Stimulated activated naive CD4-positive, alpha-beta T cell (primary cell): ENCODE measurements at regions not wholly inside any gene's neighbourhood (a gene's known extent, or its start where the extent isn't known, plus 50 kb on each side); places are given as distances from the start of the nearest gene placed in this dataset.

Source experiments
- DNase-seq, 6 experiments: peaks; one replicate each; lab custom pipeline; 2025; lab: John Stamatoyannopoulos, UW

DNA sequence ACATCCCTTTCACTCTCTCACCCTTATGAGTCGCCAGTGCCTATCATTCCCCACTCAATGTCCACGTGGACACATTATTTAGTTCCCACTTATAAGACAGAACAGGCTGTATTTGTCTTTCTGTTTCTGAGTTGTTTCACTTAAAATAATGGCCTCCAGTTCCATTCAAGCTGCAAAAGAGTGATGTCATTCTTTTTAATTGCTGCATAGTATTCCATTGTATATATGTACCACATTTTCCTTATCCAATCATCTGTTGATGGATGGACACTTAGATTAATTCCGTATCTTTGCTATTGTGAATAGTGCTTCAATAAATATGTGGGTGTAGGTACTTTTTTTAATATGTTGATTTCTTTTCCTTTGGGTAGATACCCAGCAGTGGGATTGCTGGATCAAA is 79.1 kb downstream of the ZNF365 start:
- DNase-seq, result no peak

DNA sequence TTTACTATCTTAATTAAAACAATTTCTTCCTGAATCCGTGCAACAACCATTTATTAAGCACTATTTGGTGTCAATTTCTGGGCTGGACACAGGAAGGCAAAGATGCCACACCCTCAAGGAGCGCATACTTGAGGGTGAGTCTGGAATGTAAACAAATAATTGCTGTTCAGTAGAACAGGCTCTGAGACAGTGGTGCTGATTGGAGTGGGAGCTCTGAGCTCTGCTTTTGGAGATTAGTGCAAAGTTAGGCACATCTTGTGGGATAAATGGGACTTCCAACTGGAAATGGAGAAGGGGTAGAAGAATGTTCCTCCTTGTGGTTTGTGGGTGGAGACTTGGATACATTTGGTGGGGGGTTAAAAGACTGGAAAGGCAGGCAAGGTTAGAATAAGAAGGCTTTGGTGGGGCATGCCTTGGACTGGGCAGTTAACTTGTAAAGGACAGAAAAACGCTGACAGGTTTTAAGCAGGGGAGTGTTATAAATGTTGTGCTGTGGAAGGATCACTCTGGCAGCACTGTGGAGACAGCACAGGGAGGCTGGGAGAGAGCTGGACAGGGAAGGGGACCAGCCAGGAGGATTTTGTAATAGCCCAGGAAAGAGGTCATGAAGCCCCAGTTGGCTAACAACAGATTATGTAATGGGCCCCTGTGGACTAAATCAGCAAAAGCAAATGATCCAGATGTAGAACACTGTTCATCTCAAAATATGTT is 80.7 kb downstream of the ZNF365 start:
- DNase-seq, result no peak

DNA sequence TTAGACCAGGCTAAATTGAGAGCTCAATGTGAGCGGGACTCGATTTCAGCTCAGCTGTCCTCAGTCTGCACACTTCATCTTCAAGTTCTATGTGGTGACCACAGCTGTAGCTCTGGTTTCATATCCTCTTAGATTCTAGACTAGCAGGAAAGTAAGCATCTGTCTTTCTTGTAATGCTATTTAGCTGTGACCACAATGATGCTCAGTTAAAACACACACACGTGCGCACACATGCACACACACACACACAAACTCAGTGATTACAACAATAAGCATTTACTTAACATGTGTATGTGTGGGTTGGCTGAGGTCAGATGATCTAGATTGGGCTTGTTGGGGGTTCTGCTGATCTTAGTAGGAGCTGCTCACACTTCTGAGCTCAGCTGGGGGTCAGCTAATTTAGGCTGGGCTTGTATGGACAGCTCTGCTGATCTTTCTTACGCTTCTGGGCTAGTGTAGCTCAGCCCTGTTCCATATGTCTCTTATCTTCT is 82.5 kb downstream of the ZNF365 start:
- DNase-seq, result no peak

DNA sequence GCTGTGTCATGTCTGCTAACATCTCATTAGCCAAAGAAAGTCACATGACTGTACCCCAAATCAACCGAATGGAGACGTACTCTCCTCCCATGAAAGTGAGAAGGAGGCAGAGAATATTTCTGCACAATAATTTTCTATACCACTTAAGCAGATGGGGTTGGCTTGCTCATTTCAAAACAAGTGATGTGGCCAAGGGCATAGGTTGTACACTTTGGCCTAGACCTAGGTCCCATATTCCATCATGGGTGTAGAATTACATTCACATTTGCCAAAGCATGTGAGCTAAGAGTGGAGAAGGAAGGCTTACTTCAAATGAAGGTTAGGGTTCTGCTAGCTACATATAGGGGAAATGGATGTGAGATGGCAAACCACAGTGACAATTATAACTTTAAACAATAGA is 83.0 kb downstream of the ZNF365 start:
- DNase-seq, result no peak

DNA sequence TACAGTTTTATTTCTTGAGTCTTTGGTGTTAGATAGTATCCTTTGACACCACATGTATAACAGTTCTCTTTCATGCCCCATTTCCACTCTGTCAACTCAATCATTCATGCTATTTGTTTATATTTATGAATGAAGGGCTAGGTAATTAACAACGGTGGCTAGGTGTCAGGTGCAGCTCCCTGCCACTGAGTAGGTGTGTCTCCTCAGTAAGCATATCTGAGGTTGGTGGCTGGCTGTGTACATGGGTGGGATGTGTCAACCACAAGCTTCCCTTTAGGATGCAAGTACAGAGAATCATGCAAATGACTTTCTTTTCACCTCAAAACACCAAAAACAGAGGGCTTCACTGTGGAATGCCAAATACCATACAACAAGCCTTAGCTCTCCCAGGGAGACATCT is 83.4 kb downstream of the ZNF365 start:
- DNase-seq, result no peak

DNA sequence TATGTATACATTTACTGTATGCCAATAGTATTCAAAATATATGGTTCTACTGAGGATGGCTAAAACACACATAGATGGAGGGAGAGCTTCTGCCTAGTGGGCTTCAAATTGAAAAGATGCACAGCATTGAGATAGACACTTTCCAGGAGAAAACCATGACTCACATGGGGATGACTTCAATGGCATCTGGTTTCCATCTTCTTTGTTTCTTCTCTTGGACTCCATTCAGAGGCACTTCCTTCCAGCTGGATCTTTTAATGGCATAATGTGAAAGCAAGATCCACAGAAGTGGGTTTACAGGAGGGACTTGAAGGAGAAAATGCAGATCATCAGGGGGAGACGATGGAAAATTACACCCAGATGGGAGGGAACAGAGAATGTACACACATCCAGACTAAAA is 84.9 kb downstream of the ZNF365 start:
- DNase-seq, result no peak

DNA sequence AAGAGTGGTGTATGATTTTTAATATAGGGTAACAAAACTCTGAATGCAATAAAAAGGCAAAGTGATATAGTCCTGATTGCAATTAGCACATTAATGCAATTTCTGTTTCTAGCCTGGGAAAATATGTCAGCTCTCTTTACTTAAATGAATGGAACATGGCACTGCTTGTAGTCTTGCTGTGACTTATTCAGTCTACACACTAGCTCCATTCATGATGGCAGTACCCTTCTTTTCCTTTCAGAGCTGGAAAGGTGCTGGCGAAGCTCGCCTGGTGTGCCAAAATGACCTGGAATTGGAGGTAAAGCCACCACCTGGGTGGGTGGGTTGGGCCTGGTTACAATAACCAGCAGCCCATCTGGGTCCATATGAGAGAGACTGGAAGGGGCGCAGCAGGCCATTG is 85.3 kb downstream of the ZNF365 start:
- DNase-seq, result no peak

DNA sequence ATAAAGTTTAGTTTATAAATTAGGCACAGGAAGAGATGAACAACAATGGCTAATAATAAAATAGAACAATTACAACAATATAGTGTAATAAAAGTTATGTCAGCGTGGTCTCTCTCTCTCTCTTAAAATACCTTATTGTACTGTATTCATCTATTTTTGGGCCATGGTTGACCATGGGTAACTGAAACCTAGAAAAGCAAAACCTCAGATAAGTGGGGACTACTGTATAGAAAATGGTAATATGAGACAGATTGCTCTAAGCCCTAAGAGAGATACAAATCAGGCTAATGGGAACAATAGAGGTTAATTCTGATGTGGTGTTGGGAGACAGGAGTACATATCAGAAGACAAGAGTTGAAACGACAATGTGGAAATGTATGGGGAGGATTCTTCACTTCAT is 86.2 kb downstream of the ZNF365 start:
- no peak for DNase-seq

DNA sequence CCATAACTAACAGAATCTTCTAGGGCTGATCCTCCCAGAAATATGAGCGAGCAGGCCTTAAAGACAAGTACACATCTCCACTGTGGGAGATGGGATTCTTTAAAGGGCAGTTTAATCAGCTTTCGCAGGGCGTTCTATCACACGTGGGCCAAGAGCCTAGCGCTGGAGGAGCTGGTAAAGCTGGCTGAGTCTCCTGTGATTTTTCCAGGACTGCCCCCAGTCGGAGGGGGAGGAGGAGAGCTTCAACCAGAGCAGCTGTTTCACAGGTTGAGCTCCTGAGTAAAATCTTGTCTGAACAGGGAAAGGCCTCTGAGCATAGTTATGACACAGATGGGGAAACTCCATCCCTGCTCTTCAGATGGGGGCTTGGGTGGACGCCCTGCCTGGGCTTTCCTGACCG is 87.0 kb downstream of the ZNF365 start:
- DNase-seq, result no peak

DNA sequence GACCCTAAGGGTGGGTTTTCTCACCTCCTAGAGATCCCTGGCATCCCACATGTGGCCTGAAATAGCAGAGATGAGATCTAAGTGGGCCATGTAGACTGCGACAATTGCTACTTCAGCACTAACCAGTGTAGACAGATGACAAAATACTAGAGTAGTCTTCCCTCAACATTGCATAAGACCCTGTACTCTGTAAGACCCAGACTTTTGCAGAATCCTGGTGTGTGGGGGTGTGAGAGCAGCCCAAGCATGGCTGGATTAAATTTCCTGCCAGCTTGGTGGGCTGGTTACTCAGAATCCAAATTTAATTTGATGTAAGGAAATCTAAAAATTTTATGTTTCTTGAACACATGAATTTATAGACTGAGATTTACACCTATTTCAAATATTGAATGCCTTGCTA is 88.3 kb downstream of the ZNF365 start:
- no peak for DNase-seq

DNA sequence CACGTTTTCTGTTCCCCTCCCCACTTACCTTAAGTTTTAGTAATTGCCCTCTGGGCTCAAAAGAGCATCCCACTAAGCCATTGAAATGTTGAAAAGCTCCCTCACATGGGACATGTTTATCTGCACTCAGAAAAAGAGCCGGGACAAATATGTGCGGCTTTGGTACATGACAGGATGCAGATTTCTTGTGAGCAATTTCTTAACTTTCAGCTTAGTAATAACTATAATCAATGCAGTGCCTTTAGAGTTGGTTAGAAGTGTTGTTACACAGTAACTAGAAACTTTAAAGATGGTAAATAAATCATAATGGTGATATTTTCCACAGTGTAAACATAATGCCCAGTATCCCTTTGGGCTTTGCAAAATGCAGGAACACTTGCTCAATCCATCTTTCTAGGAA is 89.2 kb downstream of the ZNF365 start:
- no peak for DNase-seq

DNA sequence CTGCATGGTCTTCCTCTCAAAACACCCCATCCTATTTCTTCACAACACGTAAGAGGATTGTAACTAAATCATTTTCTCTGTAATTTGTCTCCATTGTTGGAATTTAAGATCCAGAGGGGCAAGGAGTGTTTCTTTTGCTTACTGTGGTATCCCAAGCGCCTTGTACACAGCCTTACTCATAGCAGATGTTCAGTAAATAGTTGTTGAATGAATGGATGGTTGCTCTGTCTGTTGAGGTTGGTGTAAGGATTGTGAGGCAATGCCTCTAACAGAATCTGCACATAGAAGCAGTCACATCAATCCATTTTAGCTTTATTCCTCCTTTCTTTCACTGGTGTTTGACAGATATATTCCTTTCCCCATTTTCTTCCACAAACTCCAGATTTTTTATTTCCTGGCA is 90.1 kb downstream of the ZNF365 start:
- no peak for DNase-seq

DNA sequence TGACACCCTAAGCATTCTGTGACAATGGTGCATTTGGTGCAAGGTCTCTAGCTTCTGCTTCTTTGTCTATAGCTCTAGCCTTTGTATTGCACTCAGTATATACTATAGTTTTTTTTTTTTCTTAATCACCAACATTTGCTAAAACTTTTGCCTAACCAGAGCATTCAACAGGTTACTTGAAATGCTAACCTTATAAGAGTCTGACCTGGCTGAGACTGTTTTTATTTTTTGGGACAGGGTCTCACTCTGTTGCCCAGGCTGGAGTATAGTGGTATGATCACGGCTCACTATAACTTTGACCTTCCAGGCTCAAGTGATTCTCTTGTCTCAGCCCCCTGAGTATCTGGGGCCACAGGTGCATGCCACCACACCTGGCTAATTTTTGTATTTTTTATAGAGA is 92.4 kb downstream of the ZNF365 start:
- no peak for DNase-seq

DNA sequence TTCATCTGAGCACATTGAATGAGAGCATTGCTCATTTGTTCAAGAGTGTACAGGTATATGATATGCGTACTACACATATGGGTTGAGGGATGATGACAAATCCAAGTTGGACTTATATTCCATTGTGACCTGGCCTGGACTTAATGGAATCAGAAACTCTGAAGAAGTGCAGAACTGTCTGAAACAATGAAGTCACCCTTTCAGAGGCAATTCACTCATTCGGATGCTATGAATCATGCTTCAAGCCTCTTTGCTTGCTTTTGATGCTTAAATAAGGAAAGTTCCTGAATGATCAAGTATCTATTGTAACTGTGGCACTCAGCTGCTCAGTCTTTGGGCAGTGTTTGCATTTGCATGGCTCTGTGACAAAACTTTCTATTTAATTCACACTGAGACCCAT is 93.4 kb downstream of the ZNF365 start:
- DNase-seq, result no peak

DNA sequence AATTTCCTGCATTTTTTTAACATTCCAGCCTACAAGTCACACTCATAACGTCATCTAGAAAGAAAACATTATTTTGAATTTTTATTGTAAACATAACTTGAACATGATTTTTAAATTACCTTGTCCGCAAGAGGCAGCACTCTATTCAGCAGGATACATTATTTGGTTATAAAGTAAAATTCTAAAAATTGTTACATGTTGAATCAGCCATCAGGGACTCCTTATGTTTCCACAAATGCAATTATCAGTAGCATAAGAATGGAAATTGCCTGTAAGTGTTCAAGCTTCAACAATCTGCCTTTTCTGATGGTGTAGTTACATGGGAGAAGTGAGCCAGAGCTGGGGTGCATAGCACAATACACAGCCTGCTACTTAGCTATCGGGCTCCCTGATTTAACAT is 97.5 kb downstream of the ZNF365 start:
- DNase-seq, result no peak

DNA sequence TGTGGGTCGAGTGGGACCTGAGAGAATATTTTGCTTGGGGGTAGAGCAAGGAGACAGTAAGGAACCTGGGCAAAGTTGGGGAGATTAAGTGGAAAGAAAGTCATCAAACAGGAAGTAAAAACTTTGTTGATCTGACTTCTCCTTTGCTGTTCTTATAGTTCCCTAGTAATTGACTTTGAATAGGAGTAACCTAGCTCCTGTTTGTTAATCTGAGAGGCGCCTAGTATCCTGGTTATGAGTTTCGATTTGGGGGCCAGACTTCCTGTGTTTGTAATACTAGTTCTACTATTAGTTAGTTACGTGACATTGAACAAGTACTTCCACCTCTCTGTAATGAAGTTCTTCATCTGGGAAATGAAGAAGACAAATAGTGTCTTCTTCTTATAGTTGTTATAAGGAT is 99.1 kb downstream of the ZNF365 start:
- DNase-seq, result no peak

DNA sequence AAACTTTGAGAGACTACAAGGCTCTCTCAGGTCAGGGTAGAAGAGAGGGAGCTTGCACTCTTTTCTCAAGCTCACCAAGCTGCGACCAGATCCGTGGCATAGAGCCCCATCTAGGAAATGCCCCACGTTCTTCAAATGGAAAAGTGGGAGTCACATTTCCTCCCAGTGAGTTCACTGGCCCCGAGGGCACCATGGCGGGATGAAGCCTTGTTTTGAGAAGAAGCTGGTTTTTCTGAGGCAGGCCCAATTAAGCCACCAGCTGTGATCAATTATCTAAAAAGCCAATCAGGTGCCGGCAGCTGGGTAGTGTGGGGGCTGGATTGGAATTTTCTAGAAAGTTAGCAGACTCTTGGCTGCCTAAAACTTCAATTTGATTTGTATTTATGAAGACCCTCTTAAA is 101.4 kb downstream of the ZNF365 start:
- DNase-seq, result no peak

DNA sequence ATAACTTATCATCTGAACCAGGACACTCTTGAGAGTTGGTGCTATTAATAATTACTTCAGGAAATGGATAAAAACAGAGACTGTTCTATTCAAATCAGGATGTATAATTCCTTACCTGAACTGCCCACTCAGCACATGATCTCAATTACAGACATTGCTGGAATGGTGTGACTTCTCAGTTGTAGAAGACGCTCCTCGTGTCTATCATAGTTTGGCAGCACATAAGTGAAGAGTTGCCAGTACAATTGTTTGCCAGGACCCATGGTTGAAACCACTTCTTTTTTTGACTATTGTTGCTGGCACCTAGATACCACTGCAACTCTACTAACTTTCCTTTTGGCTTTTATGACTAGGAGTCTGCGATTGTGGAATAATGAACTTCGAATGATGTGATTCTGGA is 105.4 kb downstream of the ZNF365 start:
- no peak for DNase-seq

DNA sequence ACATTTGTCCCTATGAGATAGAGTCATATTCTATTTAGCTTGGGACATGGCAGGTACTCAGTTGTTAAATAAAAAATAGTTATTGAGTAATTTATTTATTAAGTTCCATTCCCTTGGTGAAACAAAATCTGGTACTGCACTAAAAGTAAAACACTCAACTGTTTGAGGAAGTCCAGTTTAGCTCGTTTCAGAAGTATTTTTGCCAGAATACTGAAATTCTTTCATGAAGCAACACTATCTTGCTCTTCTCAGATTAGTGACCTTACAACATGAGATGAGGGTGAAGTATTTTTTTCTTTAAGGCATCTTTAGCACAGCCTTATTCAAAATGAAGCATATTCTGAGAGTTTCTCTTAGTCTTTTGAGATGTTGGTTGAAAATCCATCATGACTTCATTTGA is 106.0 kb downstream of the ZNF365 start:
- DNase-seq, result no peak

DNA sequence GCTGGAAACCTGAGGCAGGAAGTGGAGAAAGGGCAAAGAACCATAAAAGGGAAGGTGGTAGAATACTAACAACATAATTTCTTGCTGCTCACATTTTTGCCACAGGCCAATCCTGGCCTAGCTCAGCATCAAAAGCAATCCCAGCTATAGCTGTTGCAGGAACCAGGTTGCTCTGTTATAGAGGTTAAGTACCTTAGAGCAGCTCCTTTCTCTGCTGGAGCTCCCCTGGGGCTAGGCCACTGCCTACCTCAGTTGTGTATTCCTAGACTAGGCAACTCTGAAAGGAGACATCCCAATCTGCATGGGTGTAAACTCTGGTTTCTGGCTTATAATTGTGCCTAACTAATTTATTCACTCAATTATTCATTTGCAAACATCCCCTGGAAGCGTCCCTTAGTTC is 108.4 kb downstream of the ZNF365 start:
- DNase-seq, result no peak

DNA sequence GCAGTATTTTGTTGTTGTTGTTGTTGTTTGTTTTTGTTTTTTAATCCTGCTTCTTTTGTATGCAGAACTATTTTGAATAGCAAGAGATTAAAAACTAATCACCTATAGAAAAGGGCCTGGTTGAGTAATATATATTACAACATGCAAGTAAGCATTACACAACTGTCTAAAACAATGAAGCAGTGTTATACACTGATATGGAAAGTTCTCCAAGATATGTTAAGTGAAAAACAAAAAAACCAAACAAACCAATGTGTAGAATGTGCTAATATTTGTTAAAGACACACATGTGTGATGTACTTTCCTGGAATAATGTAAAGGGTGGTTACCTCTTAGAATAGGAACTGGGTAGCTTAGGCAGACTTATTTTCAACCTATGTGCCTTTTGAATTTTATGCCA is 117.4 kb downstream of the ZNF365 start:
- no peak for DNase-seq

DNA sequence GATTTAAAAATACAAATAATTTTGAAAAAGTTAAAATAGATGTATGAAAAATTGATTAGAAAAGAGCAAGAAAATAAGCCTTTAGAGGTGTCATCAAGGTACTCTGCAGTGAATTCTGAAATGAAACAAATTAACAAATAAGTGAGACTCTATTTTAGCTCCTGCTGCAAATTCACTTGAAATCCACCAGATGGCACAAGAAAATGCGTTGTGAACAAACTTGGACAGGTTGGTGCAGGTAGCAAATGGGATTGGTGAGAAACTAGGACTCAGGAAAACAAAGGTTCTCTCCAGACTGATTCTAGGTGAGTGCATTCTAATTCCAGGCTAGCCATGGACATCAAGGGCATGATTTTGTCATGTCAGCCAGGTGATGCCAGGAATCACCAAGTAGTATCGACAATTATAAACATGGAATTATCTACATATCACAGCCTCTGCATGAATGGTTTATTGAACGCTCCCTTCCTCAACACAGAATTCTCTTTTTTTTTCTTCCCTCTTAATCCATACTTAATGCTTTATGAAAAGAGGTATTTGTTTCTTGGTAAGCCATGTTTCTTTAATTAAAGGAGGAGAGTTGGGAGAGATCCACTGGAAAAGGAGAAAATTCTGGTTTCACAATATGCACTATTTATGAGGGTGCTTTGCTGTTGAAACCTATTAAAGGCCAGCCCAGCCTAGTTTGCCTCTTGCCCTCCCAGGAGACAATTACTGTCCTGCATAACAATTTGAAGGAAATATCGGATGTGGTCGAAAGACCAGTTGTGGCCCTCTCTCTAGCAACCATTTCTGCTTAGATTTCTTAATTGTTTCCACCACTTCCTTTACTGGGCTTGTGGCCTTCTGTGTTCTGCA is 118.1 kb downstream of the ZNF365 start:
- DNase-seq, result peak in 3 of 6 experiments; percentile 7 to 47 (median 30)

DNA sequence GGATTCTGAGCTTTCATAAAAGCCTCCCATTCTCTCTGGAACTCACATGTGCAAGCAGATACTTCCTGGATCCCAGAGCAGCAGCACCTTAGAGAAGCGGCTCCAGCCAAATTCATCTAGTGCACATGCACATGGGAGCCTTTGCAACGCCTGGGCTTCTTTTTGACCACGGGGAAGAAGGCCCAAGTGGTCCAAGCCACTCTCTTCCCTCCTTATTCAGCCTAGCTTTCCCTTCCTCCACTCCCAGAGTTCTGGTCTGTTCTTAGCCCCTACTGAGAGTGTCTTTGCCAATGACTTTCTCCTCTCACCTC is 118.7 kb downstream of the ZNF365 start:
- DNase-seq, result no peak

DNA sequence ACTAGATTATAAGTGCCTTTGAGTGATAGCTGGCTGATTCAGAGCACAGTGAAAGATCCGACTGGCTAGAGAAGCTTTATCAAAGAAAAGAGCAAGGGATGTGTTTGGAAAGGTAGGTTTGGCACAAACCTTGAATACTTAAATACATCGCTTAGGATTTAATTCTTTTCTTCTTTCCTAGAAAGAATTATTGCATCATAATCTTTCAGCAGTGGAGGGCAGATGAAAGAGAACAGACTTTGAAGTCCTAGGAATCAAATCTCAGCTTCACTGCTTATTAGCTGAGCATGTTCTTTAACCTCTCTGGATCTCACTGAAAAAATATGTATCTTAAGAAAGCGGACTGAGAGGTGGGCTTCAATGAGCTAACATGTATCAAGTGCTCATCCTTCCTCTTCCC is 122.8 kb downstream of the ZNF365 start:
- DNase-seq, result no peak
